Right lobe of liver (tissue), 6 donors: ENCODE measurements at regions not wholly inside any gene's neighbourhood (a gene's known extent, or its start where the extent isn't known, plus 50 kb on each side); places are given as distances from the start of the nearest gene placed in this dataset.
A peak's percentile ranks its signal among the peaks of the same experiment; 100 is the strongest.

Experiments
- ATAC-seq, 4 donors: fragments of 200-7000 bp; cut with Tn5 transposase; one replicate each; pipeline ENCODE4 v1.9.1; 2020; ENCODE audit warnings: mild to moderate bottlenecking in 4 of 4, moderate library complexity in 4 of 4
- DNase-seq, 3 donors: peaks; one replicate each; pipeline ENCODE4 v3.0.0-alpha.2; 2020
- H3K27ac ChIP-seq, 3 donors: fragments of 200-600 bp; one replicate each; pipeline ENCODE4 v1.8.0; 2022
- H3K27me3 ChIP-seq, 2 donors: fragments of 200-600 bp; one replicate each; pipeline ENCODE4 v1.8.0; 2022
- H3K36me3 ChIP-seq, 4 donors: fragments of 200-600 bp; sonication (generic) in 1 of 4; one replicate each; pipeline versions ENCODE4 v1.5.1 to v1.8.0; 2017 to 2022; ENCODE audit warnings: control low read depth in 1 of 4
- H3K4me1 ChIP-seq, 4 donors: fragments of 200-600 bp; sonication (generic) in 1 of 4; one replicate each; pipeline versions ENCODE4 v1.5.1 to v1.8.0; 2017 to 2022; ENCODE audit warnings: control low read depth in 1 of 4
- H3K4me3 ChIP-seq, 3 donors: fragments of 200-600 bp; one replicate each; pipeline ENCODE4 v1.8.0; 2022
- H3K9me3 ChIP-seq, 4 donors: fragments of 200-600 bp; sonication (generic) in 1 of 4; one replicate each; pipeline versions ENCODE4 v1.5.1 to v1.8.0; 2017 to 2022; ENCODE audit warnings: control low read depth in 1 of 4
- CTCF ChIP-seq, 4 donors: fragments of 200-600 bp in 3 of 4; fragments of 450-650 bp in 1 of 4; IDR thresholded peaks; one replicate each; pipeline versions ENCODE4 v1.5.1 to v1.8.0; 2016 to 2022; ENCODE audit warnings: antibody characterized with exemption in 4 of 4, mild to moderate bottlenecking in 2 of 4
- POLR2A ChIP-seq: fragments of 450-650 bp; IDR thresholded peaks from one replicate; pipeline ENCODE4 v1.6.1; 2017; ENCODE audit warnings: antibody characterized with exemption, mild to moderate bottlenecking
- WGBS: methylation state at CpG from one replicate; pipeline ENCODE4 v1.1.6; 2018; ENCODE audit warnings: low coverage, low lambda C conversion rate; ENCODE audit not compliant: insufficient coverage; ENCODE audit errors: missing lambda C conversion rate; 5-methylcytosine and 5-hydroxymethylcytosine counted together
- intact Hi-C, 2 donors: fragments of 100-400 bp; cut with DNase I; formaldehyde crosslinking; loops; one replicate each; pipeline versions ENCODE4 v1.11.2 to v1.14.1; 2022
- donor health status: DM: no; HTN: yes; CAD: no.
- donor health status: DM: no; HTN: no; CAD: no.
- donor health status: DM: no; HTN: no; CAD: no.
- donor health status: DM: no; HTN: yes; CAD: no.
- donor health status: DM: no; HTN: yes; CAD: no.

- Histone ChIP-seq H3K27me3 (no peaks in the 10 kb centered on the region), H3K4me1 (no peaks in the 10 kb centered on the region), H3K36me3 (no peaks in the 10 kb centered on the region), H3K9me3 (no peaks in the 10 kb centered on the region), H3K4me3 (no peak overlapping the region), H3K27ac (no peak overlapping the region)
- TF ChIP-seq CTCF (IDR thresholded peaks at IDR 0.05) (no peak), POLR2A (no peak)
- intact Hi-C loops = no loop called here
- WGBS = 29% methylated on average over 1 of the region's 1 CpG
- ATAC-seq = no peak
- no peak for DNase-seq
These were observed 248.6 kb upstream of the DEPDC1 start for GRCh38 chr1:68745451-68745850.

GRCh38 chr1:68746378-68746777, 249.5 kb upstream of the DEPDC1 start:
- no peak for TF ChIP-seq POLR2A
- TF ChIP-seq CTCF (IDR thresholded peaks at IDR 0.05) = no peak
- Histone ChIP-seq H3K27me3 (no peaks in the 10 kb centered on the region), H3K4me1 (no peaks in the 10 kb centered on the region), H3K9me3 (no peaks in the 10 kb centered on the region), H3K27ac (no peak overlapping the region), H3K36me3 (no peaks in the 10 kb centered on the region), H3K4me3 (no peak overlapping the region)
- 30% methylated on average over 1 of the region's 1 CpG for WGBS
- intact Hi-C loops = no loop called here
- ATAC-seq = no peak
- DNase-seq = no peak

GRCh38 chr1:68751723-68752122, 254.8 kb upstream of the DEPDC1 start:
- Histone ChIP-seq H3K9me3 (no peaks in the 10 kb centered on the region), H3K27me3 (no peaks in the 10 kb centered on the region), H3K4me3 (no peak overlapping the region), H3K36me3 (no peaks in the 10 kb centered on the region), H3K27ac (no peak overlapping the region), H3K4me1 (no peaks in the 10 kb centered on the region)
- WGBS = 28% methylated on average over 2 of the region's 2 CpGs
- TF ChIP-seq CTCF (IDR thresholded peaks at IDR 0.05) (peak in 1 of 4 donors; percentile 15), POLR2A (no peak)
- DNase-seq (no peak), ATAC-seq (no peak)
- intact Hi-C loops = no loop called here

GRCh38 chr1:68758666-68759209, 261.9 kb upstream of the DEPDC1 start:
- H3K36me3 ChIP-seq = no peaks in the 10 kb centered on the region
- 50% methylated on average over 1 of the region's 1 CpG for WGBS
- no peaks in the 10 kb centered on the region for H3K27me3 ChIP-seq
- no peak for ATAC-seq
- H3K27ac ChIP-seq = no peak overlapping the region
- no peaks in the 10 kb centered on the region for H3K9me3 ChIP-seq
- intact Hi-C loops = no loop called here
- H3K4me1 ChIP-seq = no peaks in the 10 kb centered on the region
- no peak for DNase-seq
- H3K4me3 ChIP-seq = no peak overlapping the region
- TF ChIP-seq POLR2A (no peak), CTCF (IDR thresholded peaks at IDR 0.05) (no peak)

GRCh38 chr1:68767941-68768340, 271.1 kb upstream of the DEPDC1 start:
- WGBS = 54% methylated on average over 1 of the region's 1 CpG
- no peak for DNase-seq
- no peak for TF ChIP-seq CTCF (IDR thresholded peaks at IDR 0.05)
- no peak for TF ChIP-seq POLR2A

More at GRCh38 chr1:68767941-68768340, 271.1 kb upstream of the DEPDC1 start:
- Histone ChIP-seq H3K4me3 (no peak overlapping the region), H3K27me3 (no peaks in the 10 kb centered on the region), H3K9me3 (peaks cover 0 to 4% (median 0%) of the 10 kb centered on the region in 4 donors), H3K27ac (no peak overlapping the region), H3K4me1 (no peaks in the 10 kb centered on the region), H3K36me3 (no peaks in the 10 kb centered on the region)
- intact Hi-C loops = no loop called here
- no peak for ATAC-seq
